Natural killer cell (primary cell): ENCODE measurements at regions not wholly inside any gene's neighbourhood (a gene's known extent, or its start where the extent isn't known, plus 50 kb on each side); places are given as distances from the start of the nearest gene placed in this dataset.

Experiments used
- ATAC-seq, 3 donors: fragments of 150-1000 bp in 2 of 3; fragments of 200-7000 bp in 1 of 3; cut with Tn5 transposase; 1 replicate in 1 of 3; 2 replicates in 2 of 3; pipeline ENCODE4 v1.10.0; 2021; ENCODE audit warnings: mild to moderate bottlenecking in 2 of 3, moderate library complexity in 2 of 3
- DNase-seq, 2 donors: peaks; one replicate each; pipeline versions ENCODE4 v3.0.0 to v3.0.0-alpha.2; 2013 to 2021; ENCODE audit warnings: mixed read lengths in 1 of 2
- H3K27ac ChIP-seq: one replicate; pipeline ENCODE4 v1.5.1; 2013; ENCODE audit warnings: mild to moderate bottlenecking, low read length
- H3K27me3 ChIP-seq: one replicate; pipeline ENCODE4 v1.6.1; 2013; ENCODE audit warnings: low read length; ENCODE audit not compliant: control insufficient read depth, insufficient read depth
- H3K36me3 ChIP-seq: one replicate; pipeline ENCODE4 v1.6.1; 2013; ENCODE audit warnings: low read length; ENCODE audit not compliant: control insufficient read depth, insufficient read depth
- H3K4me1 ChIP-seq: one replicate; pipeline ENCODE4 v1.6.1; 2013; ENCODE audit warnings: low read length; ENCODE audit not compliant: control insufficient read depth, insufficient read depth
- H3K4me3 ChIP-seq: one replicate; pipeline ENCODE4 v1.5.1; 2013; ENCODE audit warnings: low read length
- H3K9me3 ChIP-seq: one replicate; pipeline ENCODE4 v1.6.1; 2013; ENCODE audit warnings: low read length; ENCODE audit not compliant: control insufficient read depth, insufficient read depth
- H3K27ac Mint-ChIP-seq, 2 donors: one replicate each; pipeline ENCODE4 v1.8.0; 2022; ENCODE audit warnings: mild to moderate bottlenecking in 2 of 2, mixed read lengths in 2 of 2, moderate library complexity in 1 of 2
- H3K27me3 Mint-ChIP-seq, 2 donors: one replicate each; pipeline ENCODE4 v1.8.0; 2022; ENCODE audit warnings: low read depth in 2 of 2, mixed read lengths in 2 of 2
- H3K36me3 Mint-ChIP-seq: one replicate; pipeline ENCODE4 v1.8.0; 2022; ENCODE audit warnings: mixed read lengths
- H3K4me1 Mint-ChIP-seq, 2 donors: one replicate each; pipeline ENCODE4 v1.8.0; 2022; ENCODE audit warnings: mixed read lengths in 2 of 2
- H3K4me3 Mint-ChIP-seq: one replicate; pipeline ENCODE4 v1.8.0; 2022; ENCODE audit warnings: mild to moderate bottlenecking, moderate library complexity, mixed read lengths
- H3K9me3 Mint-ChIP-seq, 2 donors: one replicate each; pipeline ENCODE4 v1.8.0; 2022; ENCODE audit warnings: mixed read lengths in 2 of 2
- WGBS: methylation state at CpG from one replicate; pipeline ENCODE4 v1.1.7; 2013; ENCODE audit warnings: missing lambda C conversion rate; ENCODE audit not compliant: insufficient coverage; 5-methylcytosine and 5-hydroxymethylcytosine counted together
- intact Hi-C: fragments of 100-400 bp; cut with micrococcal nuclease; formaldehyde crosslinking; loops from one replicate; pipeline ENCODE4 v1.14.2; 2022
- TF ChIP-seq, protein P1 (sequence below): fragments of 200-600 bp; IDR thresholded peaks from one replicate; pipeline ENCODE4 v1.8.0; 2022; ENCODE audit warnings: antibody characterized with exemption

DNA sequence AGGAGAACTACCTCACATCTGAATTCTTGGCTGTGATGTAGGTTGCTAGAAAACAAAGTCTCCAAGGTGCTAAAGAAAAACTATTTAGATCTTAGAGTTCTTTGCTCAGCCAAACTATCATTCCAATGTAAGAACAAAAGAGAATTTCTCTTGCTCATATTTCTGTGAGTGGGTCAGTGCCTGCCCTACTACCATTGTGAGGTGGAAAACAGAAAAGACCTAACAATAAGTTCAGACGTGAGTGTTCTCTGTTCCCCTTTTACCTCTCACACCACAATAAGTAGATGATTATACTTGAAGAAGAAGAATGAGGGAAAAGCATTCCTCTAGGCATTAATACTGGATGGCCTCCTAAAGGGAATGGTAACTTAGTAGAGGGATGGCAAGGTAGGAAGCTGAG lies 187.4 kb upstream of the KITLG start:
- Histone ChIP-seq H3K27me3 (no peaks in the 10 kb centered on the region), H3K27ac (no peak overlapping the region), H3K4me3 (no peak overlapping the region), H3K4me1 (no peaks in the 10 kb centered on the region), H3K9me3 (peaks cover 5% of the 10 kb centered on the region), H3K36me3 (no peaks in the 10 kb centered on the region)
- intact Hi-C loops: no loop called here
- WGBS: no CpG with 5 or more reads among the region's 1 CpG
- no peak overlapping the region for H3K4me3 Mint-ChIP-seq
- H3K27me3 Mint-ChIP-seq: no peaks in the 10 kb centered on the region
- H3K4me1 Mint-ChIP-seq: no peaks in the 10 kb centered on the region
- no peak for DNase-seq
- peaks cover 4 to 5% of the 10 kb centered on the region in 2 donors for H3K9me3 Mint-ChIP-seq
- TF ChIP-seq, protein P1, sequence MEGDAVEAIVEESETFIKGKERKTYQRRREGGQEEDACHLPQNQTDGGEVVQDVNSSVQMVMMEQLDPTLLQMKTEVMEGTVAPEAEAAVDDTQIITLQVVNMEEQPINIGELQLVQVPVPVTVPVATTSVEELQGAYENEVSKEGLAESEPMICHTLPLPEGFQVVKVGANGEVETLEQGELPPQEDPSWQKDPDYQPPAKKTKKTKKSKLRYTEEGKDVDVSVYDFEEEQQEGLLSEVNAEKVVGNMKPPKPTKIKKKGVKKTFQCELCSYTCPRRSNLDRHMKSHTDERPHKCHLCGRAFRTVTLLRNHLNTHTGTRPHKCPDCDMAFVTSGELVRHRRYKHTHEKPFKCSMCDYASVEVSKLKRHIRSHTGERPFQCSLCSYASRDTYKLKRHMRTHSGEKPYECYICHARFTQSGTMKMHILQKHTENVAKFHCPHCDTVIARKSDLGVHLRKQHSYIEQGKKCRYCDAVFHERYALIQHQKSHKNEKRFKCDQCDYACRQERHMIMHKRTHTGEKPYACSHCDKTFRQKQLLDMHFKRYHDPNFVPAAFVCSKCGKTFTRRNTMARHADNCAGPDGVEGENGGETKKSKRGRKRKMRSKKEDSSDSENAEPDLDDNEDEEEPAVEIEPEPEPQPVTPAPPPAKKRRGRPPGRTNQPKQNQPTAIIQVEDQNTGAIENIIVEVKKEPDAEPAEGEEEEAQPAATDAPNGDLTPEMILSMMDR: no peak
- H3K27ac Mint-ChIP-seq: no peak overlapping the region
- no peak for ATAC-seq
- H3K36me3 Mint-ChIP-seq: no peaks in the 10 kb centered on the region

DNA sequence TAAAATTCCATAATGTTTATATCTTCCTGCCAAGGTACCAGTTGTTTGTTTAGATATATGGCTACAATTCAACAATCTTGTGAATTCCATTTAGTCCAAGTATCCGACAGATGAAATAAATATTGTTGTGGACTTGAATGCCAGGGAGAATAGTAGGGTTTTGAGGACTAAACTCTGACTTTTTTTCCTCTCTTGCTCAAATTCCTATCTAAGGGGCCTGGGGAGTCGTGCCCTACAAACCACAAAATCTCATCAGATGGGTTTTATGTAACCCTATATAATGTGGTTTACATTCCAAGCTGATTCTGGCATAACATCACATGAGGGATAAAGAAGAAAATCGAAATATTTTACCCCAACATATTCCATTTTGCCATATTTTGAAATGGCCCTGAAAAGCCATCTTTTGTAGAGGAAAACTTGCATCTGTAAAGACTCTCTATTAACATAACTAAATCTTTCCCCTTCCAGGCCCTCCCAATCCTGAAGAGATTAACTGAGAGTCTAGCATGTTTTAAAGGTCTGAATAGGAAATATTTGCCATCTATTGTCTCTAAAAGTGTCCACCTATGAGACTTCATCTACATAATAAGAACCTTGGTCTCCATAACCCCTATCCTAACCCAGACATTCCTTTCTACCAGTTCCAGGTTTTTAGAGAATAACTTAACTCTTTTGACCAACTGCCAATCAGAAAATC lies 184.7 kb upstream of the KITLG start:
- H3K4me1 Mint-ChIP-seq: no peaks in the 10 kb centered on the region
- 43% methylated on average over 1 of the region's 3 CpGs for WGBS
- no peaks in the 10 kb centered on the region for H3K36me3 Mint-ChIP-seq
- peaks cover 8 to 9% of the 10 kb centered on the region in 2 donors for H3K9me3 Mint-ChIP-seq
- H3K27me3 ChIP-seq: no peaks in the 10 kb centered on the region
- no peak overlapping the region for H3K4me3 Mint-ChIP-seq
- H3K36me3 ChIP-seq: no peaks in the 10 kb centered on the region
- no peaks in the 10 kb centered on the region for H3K4me1 ChIP-seq
- TF ChIP-seq, protein P1: no peak
- H3K9me3 ChIP-seq: peaks cover 5% of the 10 kb centered on the region
- intact Hi-C loops: no loop called here
- DNase-seq (no peak), ATAC-seq (no peak)
- H3K27ac Mint-ChIP-seq: no peak overlapping the region
- H3K27me3 Mint-ChIP-seq: no peaks in the 10 kb centered on the region
- H3K27ac ChIP-seq: no peak overlapping the region
- H3K4me3 ChIP-seq: no peak overlapping the region

DNA sequence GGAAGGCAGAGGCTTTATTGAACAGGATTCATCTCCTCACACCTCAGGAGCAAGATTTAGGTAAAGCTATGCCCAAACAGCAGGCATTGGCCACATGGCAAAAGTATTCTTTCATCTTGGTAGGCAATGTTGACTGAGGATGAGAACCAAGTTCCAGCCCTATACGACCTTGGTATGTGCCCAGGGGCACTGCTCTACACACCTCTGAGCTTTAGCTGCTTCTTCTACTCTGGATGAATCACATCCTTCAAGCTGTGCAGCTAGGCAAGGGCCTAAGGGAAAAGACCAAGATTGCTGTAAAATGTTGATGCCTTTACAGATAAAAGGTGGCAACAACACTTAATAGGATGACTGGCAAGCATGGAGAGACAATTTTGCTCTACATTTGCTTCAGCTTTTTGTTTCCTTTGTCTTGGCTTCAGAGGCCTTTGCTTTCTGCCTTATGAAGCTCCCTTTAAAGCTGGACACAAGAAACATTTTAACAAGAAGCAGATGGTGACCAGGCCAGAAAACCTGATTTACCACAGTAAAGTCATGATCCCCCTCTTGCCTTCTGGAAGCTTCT lies 183.3 kb upstream of the KITLG start:
- H3K27me3 Mint-ChIP-seq: no peaks in the 10 kb centered on the region

More for the DNA sequence above, 183.3 kb upstream of the KITLG start:
- Mint-ChIP-seq H3K27ac (no peak overlapping the region), H3K9me3 (peaks cover 8% of the 10 kb centered on the region in 2 donors), H3K4me3 (no peak overlapping the region), H3K36me3 (no peaks in the 10 kb centered on the region), H3K4me1 (no peaks in the 10 kb centered on the region)
- Histone ChIP-seq H3K4me3 (no peak overlapping the region), H3K36me3 (no peaks in the 10 kb centered on the region), H3K27ac (no peak overlapping the region), H3K9me3 (peaks cover 5% of the 10 kb centered on the region), H3K4me1 (no peaks in the 10 kb centered on the region), H3K27me3 (no peaks in the 10 kb centered on the region)
- TF ChIP-seq, protein P1: no peak
- intact Hi-C loops: no loop called here
- no peak for DNase-seq
- WGBS: 75% methylated on average over 1 of the region's 1 CpG
- ATAC-seq: no peak
